ENCODE measurements at regions not wholly inside any gene's neighbourhood (a gene's known extent, or its start where the extent isn't known, plus 50 kb on each side); places are given as distances from the start of the nearest gene placed in this dataset.
"Not testable (repeated sequence)": the region's sequence is repeated elsewhere in the genome, so short reads cannot be mapped to it uniquely, and the experiment has no call there.

DNA sequence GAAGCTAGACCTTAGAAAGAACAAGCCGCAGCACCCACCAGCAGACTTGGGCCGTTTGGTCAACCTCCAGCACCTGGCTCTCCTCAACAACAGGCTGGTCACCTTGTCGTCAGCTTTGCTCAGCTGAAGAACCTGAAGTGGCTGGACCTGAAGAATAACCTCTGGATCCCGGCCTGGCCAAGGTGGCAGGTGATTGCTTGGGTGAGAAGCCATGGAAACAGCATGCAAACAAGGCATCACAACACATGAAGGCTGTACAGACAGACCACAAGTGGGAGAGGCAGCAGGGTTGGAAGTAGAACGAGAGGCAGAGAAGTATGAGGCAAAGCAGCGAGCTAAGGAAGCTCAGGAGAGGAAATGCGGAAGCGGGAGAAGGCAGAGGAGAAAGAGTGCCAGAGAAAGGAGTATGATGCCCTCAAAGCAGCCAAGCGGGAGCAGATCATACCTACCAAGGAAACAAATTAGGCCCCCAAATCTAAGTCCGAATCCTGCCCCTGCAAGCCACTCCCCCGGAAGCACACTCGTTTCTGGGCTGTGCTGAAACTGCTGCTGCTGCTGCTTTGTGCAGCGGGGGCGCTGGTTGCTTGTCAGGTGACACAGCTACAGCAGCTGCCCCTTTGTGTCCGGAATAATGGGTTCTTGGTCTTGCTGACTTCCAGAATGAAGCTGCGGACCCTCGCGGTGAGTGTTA lies 121.6 kb upstream of the LGSN start:
- peak; percentile 20 for DNase-seq

DNA sequence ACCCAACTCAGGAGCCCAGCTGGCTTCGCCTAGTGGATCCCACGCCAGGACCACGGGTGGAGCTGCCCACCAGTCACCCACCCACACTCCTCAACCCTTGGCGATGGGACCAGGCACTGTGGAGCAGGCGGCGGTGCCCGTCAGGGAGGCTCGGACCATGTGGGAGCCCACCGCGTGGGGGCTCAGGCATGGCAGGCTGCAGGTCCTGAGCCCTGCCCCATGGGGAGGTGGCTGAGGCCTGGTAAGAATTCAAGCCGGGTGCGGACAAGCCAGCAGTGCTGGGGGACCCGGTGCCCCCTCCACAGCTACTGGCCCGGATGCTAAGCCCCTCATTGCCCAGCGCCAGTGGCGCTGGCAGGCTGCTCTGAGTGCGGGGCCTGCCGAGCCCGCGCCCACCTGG lies 123.1 kb upstream of the LGSN start:
- no peak for DNase-seq

DNA sequence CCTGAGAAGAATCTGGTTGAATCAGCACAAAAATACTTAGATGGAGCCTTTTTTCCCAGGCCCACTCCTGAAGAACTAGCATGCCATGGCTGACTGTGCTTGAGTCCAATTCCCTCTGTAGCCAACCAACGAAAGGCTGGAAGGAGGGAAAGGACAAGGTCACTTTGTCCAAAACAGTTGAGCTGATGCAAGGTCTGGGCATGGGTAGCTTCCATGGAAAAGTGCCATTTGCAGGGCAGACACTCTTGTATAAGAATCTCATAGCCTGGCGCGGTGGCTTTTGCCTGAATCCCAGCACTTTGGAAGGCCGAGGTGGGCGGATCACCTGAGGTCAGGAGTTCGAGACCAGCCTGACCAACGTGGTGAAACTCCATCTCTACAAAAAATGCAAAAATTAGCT lies 125.0 kb upstream of the LGSN start:
- DNase-seq: no peak

DNA sequence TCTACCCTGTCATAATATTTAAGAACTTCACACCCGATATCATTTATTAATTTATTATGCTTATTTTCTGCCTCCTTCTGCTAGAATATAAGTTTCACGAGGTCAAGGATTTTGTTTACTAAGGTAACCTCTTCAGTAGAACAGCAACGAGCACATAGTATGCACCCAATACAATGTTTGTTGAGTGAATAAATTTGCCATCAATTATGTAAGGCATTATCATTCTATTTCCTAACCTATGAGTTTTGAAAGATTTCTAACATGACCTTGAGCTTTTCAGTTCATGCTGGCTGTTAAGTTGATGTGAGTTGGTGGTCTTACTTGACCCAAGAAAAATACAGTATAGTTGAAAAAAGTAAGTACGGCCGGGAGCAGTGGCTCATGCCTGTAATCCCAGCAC lies 125.9 kb upstream of the LOC128125822 start:
- DNase-seq: no peak

DNA sequence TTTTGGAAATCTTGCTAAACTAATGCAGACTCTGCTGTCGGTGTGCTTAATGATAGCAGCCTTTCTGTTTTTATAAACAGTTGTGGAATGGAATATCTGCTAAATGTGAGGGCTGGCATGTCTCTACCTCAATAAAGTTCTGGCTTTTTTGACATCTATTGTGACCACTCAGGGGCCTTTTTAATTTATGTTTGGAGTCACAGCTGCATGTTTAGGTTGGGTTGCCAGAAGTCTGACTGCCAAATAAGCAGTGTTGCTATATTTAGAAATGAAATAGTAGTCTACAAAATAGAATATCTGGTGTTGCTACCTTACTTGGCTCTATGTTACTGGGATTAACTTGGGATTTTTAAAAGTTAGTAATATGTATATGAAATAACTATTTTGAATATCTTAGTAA lies 125.1 kb upstream of the LOC128125822 start:
- DNase-seq: no peak

DNA sequence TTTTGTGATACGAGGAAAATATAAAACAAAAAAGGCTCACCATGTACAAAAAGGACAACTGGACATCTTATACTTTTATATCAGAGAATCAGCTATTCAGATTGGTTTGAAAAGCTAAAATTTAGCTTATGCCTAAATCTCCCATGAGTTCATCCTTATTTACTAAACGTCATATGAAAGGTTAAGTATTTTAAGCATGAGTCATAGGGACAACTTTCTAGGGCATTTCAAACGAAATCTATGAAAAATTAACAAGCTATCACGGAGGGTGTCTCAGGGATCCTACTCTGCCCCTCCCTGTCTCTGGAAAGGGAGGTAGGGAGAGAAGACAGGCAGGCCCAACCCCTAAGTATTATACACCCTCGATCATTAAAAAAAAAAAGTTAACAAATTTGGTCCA lies 124.1 kb upstream of the LOC128125822 start:
- no peak for DNase-seq

DNA sequence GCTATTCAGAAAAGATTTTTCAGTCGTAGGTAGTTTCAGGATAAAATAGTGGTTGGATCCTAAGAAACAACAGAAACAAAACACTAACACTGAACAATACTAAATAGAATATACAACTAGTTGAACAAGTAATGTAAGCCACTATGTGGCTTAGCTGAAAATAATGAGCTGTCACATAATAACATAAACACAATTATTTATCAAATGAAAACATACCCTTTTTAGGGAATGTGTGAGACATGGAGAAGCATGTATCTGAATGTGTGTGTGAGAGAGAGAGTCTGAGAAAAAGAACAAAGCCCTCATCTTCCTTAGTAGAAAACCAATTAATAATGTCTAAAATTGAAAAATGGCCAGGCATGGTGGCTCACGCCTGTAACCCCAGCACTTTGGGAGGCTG lies 122.6 kb upstream of the LOC128125822 start:
- no peak for DNase-seq

DNA sequence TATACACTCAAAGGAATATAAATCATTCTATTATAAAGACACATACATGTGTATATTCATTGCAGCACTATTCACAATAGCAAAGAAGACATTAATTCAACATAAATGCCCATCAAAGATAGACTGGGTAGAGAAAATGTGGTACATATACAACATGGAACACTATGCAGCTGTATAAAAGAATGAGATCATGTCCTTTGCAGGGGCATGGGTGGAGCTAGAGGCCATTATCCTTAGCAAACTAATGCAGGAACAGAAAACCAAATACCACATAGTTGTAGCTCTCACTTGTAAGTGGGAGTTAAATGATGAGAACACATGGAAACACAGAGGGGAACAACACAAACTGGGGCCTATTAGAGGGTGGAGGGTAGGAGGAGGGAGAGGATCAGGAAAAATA lies 121.0 kb upstream of the LOC128125822 start:
- DNase-seq: no peak

DNA sequence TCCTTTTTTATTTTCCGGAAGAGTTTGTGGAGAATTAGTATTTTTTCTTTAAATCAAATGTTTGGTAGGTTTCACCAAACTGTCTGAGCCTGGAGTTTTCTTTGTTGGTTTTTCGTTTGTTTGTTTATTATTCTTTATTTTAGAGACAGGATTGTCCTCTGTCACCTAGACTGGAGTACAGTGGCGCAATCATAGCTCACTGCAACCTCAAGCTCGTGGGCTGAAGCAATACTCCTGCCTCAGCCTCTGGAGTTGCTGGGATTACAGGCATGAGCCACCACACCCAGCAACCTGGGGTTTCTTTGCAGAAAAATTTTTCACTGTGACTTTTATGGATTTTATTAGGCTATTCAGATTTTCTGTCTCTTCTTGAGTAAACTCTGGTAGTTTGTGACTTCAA lies 120.2 kb upstream of the LOC128125822 start:
- no peak for DNase-seq

DNA sequence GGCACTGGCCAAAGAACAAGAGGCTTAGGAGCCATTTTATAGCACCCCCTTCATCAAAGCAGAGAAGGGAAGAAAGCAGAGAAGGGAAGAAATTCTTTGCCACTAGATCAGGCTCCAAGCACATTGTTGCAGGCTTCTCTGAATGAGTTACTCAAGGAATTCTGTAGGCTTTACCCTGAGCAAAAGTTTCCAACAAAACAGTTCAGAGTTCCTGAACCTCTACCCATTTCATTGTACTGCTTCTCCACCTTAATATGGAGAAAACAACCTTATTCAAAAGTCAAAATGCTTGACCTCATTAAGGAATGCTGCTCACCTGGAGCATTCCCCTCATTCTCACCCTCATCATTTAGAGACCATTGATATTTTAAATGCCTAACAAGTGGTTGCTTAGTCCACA lies 115.5 kb upstream of the LOC128125822 start:
- no peak for DNase-seq

DNA sequence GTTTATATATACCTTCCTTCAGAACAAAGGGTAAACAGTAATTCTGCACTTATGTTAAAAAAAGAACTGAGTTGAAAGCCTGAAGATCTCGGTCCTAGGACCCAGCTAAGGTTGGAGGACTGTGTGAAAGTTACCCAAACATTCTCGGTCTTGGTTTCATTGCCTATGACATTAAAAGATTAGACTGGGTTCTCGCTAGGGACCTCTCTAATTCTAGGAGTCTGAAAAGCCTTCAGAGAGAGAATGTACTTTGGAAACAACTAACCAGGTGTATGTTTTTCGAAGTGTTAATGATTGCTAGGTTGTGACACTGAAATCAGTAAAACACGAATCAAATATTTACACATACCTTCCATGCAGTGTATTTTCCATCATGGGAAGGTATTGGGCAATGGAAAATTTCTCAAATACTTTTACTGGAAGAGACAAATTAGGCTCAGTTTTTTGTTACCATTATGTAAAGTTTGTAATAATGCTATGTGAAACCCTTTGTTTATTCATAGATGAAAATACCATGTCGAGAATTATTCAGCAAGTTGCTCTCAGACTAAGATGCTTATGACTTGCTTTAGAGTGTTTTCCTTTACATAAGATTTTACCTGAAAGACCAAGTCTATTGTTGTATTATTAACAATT lies 113.7 kb upstream of the LOC128125822 start:
- DNase-seq: no peak

DNA sequence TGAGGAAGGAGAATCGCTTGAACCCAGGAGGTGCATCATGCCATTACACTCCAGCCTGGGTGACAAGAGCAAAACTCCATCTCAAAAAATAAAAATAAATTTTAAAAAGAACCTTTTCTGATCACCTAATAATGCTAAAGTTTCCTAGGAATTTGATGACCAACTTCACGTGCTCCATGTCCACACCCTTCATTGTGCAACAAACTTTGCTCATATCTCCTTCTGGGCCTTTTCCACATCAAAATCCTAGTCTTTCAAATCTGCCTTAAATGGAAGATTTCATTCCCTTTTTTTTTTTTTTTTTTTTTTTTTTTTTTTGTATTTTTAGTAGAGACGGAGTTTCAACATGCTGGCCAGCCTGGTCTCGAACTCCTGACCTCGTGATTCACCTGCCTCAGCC lies 112.5 kb upstream of the LOC128125822 start:
- no peak for DNase-seq

DNA sequence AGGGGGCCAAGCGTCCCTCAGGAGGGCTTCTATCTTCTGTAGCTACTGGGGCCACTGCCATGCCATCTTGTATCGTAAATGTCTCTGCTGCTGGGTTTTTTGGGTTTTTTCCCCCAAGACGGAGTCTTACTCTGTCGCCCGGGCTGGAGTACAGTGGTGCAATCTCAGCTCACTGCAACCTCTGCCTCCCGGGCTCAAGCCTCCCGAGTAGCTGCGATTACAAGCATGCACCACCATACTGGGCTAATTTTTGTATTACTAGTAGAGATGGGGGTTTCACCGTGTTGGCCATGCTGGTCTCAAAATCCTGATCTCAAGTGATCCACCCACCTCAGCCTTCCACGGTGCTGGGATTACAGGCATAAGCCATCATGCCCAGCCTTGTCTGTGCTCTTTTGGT lies 111.3 kb upstream of the LOC128125822 start:
- DNase-seq: no peak

DNA sequence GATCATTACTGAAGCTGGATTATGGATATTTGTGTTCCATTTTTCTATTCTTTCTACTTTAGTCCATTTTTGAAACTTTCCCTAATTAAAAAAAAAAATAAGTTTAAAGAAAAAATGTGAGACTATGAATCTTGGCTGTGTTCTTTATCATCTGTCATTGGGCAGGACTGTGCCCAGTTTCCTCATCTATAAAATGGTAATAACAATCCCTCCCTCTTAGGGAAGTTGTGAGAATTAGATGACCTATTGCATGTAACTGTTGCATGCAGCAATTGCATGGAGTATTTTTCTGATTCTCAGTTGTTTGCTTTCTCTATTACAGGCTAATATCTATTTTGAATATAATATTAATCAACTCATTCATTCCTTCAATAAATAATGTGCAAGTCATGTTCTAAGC lies 108.2 kb upstream of the LOC128125822 start:
- no peak for DNase-seq

DNA sequence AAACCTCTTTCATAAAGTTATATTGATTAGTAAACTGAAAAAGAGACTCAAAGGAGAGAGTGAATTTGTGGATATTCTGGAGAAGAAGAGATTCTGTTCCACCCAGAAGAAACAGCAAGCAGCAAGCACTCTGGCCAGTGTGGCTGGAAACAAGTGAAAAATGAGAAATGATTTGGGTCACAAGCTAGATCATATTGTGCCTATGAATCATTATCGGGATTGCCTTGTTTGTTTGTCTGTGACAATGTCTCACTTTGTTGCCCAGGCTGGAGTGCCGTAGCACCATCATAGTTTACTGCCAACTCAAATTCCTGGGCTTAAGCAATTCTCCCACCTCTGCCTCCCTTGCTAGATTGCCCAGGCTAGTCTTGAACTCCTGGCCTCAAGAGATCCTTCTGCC lies 106.5 kb upstream of the LOC128125822 start:
- DNase-seq: no peak

DNA sequence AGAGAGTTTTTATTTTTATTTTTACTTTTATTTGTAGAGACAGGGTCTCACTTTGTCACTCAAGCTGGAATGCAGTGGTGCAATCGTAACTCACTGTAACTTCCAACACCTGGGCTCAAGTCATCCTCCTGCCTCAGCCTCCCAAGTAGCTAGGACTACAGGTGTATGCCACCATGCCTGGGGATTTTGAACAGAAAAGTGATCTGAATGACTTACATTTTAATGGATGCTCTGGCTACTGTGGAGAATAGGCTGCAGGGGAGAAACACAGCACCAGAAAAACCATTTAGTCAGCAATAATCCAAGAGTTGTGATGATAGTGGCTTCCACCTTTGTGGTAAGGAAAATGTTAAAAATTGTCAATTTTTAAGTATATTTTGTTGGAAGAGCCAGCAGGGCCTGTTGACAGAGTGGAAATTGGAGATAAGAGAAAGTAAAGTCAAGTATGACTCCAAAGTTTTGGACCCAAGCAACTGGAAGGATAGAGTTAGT lies 106.0 kb upstream of the LOC128125822 start:
- DNase-seq: no peak

DNA sequence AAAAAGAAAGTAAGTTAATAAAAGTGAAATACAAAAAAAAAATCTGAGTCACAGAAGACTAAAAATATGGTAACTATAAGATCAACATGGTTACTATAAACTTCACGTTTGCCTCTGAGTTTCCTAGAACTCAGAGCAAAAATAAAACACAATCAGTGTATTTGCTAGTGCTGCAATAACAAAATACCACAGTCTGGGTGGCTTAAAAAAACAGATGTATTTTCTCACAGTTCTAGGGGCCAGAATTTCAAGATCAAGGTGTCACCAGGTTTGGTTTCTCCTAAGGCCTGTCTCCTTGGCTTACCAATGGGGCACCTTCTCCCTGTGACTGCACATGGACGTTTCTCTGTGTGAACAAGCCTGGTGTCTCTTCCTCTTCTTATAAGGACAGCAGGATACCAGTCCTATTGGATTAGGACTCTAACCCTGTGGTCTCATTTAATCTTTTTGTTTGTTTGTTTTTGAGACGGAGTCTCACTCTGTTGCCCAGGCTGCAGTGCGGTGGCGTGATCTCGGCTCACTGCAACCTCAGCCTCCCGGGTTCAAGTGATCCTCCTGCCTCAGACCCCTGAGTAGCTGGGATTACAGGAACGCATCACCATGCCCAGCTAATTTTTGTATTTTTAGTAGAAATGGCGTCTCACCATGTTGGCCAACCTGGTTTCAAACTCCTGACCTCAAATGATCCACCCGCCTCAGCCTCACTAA lies 104.9 kb upstream of the LOC128125822 start:
- DNase-seq: no peak

DNA sequence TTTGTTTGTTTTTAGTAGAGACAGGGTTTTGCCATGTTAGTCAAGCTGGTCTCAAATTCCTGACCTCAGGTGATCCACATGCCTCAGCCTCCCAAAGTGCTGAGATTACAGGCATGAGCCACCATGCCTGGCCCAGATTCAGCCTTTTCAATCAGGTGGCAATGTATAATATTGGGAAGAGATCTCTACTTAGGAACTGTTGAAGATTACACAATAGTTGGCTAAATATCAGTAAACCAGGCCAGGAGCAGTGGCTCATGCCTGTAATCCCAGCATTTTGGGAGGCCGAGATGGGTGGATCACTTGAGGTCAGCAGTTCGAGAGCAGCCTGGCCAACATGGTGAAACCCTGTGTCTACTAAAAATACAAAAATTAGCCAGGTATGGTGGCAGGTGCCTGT lies 101.1 kb upstream of the LOC128125822 start:
- DNase-seq: not testable (repeated sequence)

DNA sequence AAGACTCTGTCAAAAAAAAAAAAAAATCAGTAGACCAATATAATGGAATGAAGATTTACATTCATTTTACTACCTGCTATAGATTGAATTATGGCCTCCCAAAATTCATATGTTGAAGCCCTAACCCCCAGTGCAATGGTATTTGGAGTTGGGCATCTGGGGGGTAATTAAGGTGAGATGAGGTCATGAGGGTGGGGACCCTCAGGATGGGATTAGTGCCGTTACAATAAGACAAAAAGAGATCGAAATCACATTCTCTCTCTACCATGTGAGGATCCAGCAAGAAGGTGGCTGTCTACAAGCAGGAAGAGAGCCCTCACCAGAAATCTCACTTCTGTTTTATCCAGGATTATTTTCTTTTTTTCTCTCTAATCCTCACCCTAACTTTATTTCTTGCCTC lies 100.6 kb upstream of the LOC128125822 start:
- DNase-seq: no peak

DNA sequence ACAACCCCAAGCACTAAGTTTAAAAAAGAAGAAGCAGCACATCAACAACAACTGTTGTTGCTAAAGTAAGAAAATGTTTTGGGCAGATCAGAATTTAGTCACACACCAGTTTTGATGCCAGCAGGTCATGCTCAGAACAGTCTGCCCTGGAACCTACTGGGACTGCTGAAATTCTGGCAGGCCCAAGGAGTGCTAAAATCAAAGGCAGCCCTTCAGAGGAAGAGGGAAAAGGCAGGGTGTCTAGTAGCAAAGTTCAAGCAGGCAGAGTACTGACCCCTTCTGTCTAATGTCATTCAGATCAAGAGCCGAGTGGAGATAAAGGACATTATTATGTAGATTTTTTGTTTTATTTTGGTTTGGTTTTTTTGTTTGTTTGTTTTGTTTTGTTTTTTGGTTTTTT lies 96.6 kb upstream of the LOC128125822 start:
- no peak for DNase-seq

DNA sequence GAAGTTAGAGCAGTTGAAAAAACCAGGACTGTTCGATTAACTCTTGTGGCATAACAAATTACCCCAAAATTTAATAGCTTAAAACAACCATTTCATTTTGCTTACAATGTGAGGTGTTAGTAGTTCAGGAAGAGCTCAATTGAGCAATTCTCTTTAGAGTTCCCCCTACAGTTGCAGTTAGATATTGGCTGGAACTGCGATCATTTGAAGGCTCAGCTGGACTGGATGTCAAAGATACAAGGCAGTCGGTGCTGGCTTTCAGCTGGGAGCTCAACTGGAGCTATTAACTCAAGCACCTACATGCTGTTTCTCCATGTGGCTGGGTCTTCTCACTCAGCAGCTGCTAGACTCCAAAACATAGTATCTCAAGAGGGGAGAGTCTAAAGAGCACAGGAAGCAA lies 96.0 kb upstream of the LOC128125822 start:
- no peak for DNase-seq

DNA sequence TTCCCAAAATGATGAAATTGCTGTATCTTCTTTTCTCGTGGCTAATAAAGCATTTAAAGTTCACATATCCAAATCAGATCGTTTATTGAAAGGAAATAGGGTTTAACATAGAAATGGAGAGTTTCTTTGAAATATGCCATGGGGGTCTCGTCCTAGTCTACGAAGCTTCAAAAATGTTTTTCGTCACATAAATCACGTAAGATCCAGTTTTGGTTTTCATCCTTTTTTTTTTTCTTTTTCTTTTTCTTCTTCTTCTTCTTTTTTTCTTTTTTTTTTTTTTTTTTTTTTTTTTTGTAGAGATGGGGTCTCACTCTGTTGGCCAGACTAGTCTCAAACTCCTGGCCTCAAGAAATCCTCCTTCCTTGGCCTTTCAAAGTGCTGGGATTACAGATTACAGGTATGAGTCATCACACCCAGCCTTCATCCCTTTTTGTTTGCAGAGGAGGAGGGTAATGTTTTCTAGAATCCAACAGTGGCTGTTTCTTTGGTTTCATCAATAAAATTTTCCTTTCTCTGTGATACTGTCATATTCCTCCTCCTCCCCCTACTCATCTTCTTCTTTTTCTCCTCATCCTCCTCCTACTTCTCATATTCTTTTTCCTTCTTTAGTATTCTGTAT lies 94.7 kb upstream of the LOC128125822 start:
- DNase-seq: no peak

DNA sequence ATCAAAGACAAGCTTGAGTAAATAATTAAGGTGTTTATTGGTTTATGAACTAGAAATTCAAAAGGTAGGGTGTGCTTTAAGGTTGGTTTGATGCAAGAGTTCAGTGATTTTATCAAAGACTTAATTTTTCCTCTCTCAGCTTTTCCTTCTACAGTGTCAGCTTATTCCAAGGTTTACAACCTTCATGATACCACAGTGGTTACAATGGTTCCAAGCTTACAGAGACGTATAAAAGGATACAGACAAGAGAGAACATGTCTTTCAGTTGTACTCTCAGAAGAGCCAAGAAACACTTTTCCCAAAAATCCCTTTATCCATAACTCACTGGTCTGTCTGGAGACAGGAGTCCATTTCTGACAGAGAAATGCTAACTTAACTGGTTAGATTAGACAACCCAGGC lies 93.5 kb upstream of the LOC128125822 start:
- no peak for DNase-seq

DNA sequence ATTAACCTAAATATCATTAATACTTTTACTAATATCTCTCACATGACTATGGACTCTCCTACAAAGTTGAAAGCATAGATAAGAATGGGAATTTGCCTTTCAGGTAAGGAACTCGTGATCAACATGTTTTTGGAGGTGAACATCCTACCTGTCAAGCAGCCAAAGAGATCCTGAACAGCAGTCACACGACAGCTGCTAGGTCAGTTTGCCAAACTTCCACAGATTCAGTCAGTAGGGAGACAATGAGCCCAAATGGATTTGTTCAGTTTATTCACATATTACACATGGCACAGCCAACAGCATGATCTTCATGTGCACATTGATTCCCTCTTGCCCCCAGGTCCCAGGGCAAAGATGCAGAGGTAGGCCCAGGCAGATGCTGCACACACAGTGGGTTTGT lies 86.1 kb upstream of the LOC128125822 start:
- no peak for DNase-seq
